ENCODE measurements at regions not wholly inside any gene's neighbourhood (a gene's known extent, or its start where the extent isn't known, plus 50 kb on each side); places are given as distances from the start of the nearest gene placed in this dataset.
"Not testable (repeated sequence)": the region's sequence is repeated elsewhere in the genome, so short reads cannot be mapped to it uniquely, and the experiment has no call there.

GRCh38 chr21:15119486-15119885 lies 54.7 kb upstream of the NRIP1 start:
- no peak for DNase-seq (ENCODE audit: low spot score)

- DNase-seq (ENCODE audit: low spot score), result no peak
These were observed 56.4 kb upstream of the NRIP1 start for GRCh38 chr21:15121097-15121654.

- no peak for DNase-seq (ENCODE audit: low spot score)
These were observed 56.9 kb upstream of the NRIP1 start for GRCh38 chr21:15121655-15122120.

- no peak for DNase-seq (ENCODE audit: low spot score)
These were observed 57.4 kb upstream of the NRIP1 start for GRCh38 chr21:15122241-15122640.

GRCh38 chr21:15124731-15125130 lies 59.9 kb upstream of the NRIP1 start:
- no peak for DNase-seq (ENCODE audit: low spot score)

GRCh38 chr21:15126948-15127347 lies 62.1 kb upstream of the NRIP1 start:
- DNase-seq (ENCODE audit: low spot score), result no peak

GRCh38 chr21:15127437-15127836 lies 62.6 kb upstream of the NRIP1 start:
- DNase-seq (ENCODE audit: low spot score), result no peak

GRCh38 chr21:15128267-15128666 lies 63.5 kb upstream of the NRIP1 start:
- no peak for DNase-seq (ENCODE audit: low spot score)

GRCh38 chr21:15128714-15129113 lies 63.9 kb upstream of the NRIP1 start:
- not testable (repeated sequence) for DNase-seq (ENCODE audit: low spot score)

- DNase-seq (ENCODE audit: low spot score), result no peak
These were observed 65.5 kb upstream of the NRIP1 start for GRCh38 chr21:15130326-15130725.

GRCh38 chr21:15130751-15131150 lies 66.0 kb upstream of the NRIP1 start:
- DNase-seq (ENCODE audit: low spot score), result no peak

GRCh38 chr21:15132781-15133180 lies 68.0 kb upstream of the NRIP1 start:
- DNase-seq (ENCODE audit: low spot score), result no peak

- DNase-seq (ENCODE audit: low spot score), result no peak
These were observed 70.1 kb upstream of the NRIP1 start for GRCh38 chr21:15134701-15135470.

- DNase-seq (ENCODE audit: low spot score), result no peak
These were observed 71.2 kb upstream of the NRIP1 start for GRCh38 chr21:15135867-15136629.

- no peak for DNase-seq (ENCODE audit: low spot score)
These were observed 73.7 kb upstream of the NRIP1 start for GRCh38 chr21:15138490-15138889.

- DNase-seq (ENCODE audit: low spot score), result no peak
These were observed 75.1 kb upstream of the NRIP1 start for GRCh38 chr21:15139898-15140297.

- DNase-seq (ENCODE audit: low spot score), result no peak
These were observed 75.7 kb upstream of the NRIP1 start for GRCh38 chr21:15140321-15141019.

- DNase-seq (ENCODE audit: low spot score), result no peak
These were observed 76.6 kb upstream of the NRIP1 start for GRCh38 chr21:15141261-15141970.

GRCh38 chr21:15144026-15144425 lies 79.2 kb upstream of the NRIP1 start:
- DNase-seq (ENCODE audit: low spot score), result no peak

GRCh38 chr21:15148437-15148836 lies 83.6 kb upstream of the NRIP1 start:
- DNase-seq (ENCODE audit: low spot score), result no peak

- DNase-seq (ENCODE audit: low spot score), result no peak
These were observed 84.9 kb upstream of the NRIP1 start for GRCh38 chr21:15149600-15150224.

All from NAMALWA (cell line).